ENCODE measurements at regions not wholly inside any gene's neighbourhood (a gene's known extent, or its start where the extent isn't known, plus 50 kb on each side); places are given as distances from the start of the nearest gene placed in this dataset.
"Not testable (repeated sequence)": the region's sequence is repeated elsewhere in the genome, so short reads cannot be mapped to it uniquely, and the experiment has no call there.

DNA sequence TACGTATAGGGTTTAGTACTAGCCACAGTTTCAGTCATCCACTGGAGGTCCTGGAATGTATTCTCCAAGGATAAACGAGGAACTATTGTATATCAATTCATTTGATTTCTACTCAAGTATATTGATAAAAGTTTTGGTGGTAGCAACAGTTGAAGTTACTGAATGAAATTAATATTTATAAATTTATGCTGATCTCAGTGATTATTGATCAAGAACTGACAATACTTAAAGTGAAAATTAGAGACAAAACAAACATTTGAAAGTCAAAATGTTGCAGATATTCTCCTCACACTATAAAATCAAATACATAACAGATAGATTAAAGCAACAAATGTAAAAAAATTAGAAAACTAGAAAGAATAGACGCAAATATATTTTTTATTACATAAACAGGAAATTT, 150.9 kb upstream of the SLC35G4 start:
- Histone ChIP-seq H3K27ac (ENCODE audit: low read depth, low read length, severe bottlenecking) (no peak overlapping the region), H3K4me1 (ENCODE audit: control insufficient read depth, insufficient read depth, low read length, poor library complexity, severe bottlenecking) (no peaks in the 10 kb centered on the region), H3K36me3 (ENCODE audit: control insufficient read depth, insufficient read depth, low read length) (no peaks in the 10 kb centered on the region), H3K4me3 (ENCODE audit: extremely low read depth, insufficient read depth, low read length, poor library complexity, severe bottlenecking) (no peak overlapping the region), H3K9me3 (ENCODE audit: control insufficient read depth, low read length) (no peaks in the 10 kb centered on the region)
- WGBS, 2 experiments (ENCODE audit: insufficient coverage in 2 of 2) = no CpG with 5 or more reads among the region's 3 CpGs

DNA sequence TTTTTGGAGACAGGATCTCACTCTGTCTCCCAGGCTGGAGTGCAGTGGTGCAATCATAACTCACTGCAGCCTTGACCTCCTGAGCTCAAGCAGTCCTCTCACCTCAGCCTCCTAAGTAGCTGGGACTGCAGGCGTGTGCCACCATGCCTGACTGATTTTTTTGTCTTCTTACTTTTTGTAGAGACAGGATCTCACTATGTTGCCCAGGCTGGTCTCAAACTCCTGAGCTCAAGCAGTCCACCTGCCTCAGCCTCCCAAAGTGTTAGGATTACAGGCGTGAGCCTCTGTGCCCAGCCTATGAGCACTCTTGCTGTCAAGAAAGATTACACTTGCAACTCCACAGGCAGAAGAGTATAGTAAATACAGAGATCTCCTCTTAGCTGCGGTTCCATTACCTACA, 151.5 kb upstream of the SLC35G4 start:
- not testable (repeated sequence) for H3K27ac ChIP-seq (ENCODE audit: low read depth, low read length, severe bottlenecking); H3K4me1 ChIP-seq (ENCODE audit: control insufficient read depth, insufficient read depth, low read length, poor library complexity, severe bottlenecking); H3K36me3 ChIP-seq (ENCODE audit: control insufficient read depth, insufficient read depth, low read length); H3K4me3 ChIP-seq (ENCODE audit: extremely low read depth, insufficient read depth, low read length, poor library complexity, severe bottlenecking); H3K9me3 ChIP-seq (ENCODE audit: control insufficient read depth, low read length)
- 85 to 100% methylated on average over 1 to 2 of the region's 3 CpGs for whole genome bisulfite sequencing, 2 experiments (ENCODE audit: insufficient coverage in 2 of 2)

DNA sequence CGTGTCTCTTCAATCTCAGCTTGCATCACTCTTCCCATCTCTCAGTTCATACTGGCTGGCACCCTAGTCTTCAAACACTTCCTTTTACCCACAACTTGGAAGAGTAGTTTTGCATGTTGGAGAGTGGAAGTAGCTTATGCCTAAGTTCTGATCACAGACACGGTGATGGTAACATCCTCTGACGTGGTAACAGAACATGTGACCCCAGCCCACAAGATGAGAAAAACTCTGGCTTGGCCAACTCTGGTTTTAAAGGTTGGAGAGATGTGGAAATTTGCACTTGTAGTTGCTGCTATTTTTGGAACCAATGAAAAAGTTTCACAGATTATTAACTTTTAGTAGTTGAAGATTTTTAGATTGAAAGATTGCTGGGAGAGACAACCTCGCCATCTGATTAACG, 155.4 kb upstream of the SLC35G4 start:
- H3K4me3 ChIP-seq (ENCODE audit: extremely low read depth, insufficient read depth, low read length, poor library complexity, severe bottlenecking) = no peak overlapping the region

DNA sequence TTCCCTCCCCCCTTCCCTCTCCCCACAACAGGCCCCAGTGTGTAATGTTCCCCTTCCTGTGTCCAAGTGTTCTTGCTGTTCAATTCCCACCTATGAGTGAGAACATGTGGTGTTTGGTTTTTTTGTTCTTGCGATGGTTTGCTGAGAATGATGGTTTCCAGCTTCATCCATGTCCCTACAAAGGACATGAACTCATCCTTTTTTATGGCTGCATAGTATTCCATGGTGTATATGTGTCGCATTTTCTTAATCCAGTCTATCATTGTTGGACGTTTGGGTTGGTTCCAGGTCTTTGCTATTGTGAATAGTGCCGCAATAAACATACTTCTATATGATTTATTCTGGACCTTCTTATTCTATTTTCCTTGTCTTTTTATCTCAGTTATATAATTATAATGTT, 165.2 kb upstream of the SLC35G4 start:
- no CpG with 5 or more reads among the region's 4 CpGs for WGBS, 2 experiments (ENCODE audit: insufficient coverage in 2 of 2)
- not testable (repeated sequence) for H3K9me3 ChIP-seq (ENCODE audit: control insufficient read depth, low read length); H3K4me3 ChIP-seq (ENCODE audit: extremely low read depth, insufficient read depth, low read length, poor library complexity, severe bottlenecking); H3K4me1 ChIP-seq (ENCODE audit: control insufficient read depth, insufficient read depth, low read length, poor library complexity, severe bottlenecking); H3K36me3 ChIP-seq (ENCODE audit: control insufficient read depth, insufficient read depth, low read length); H3K27ac ChIP-seq (ENCODE audit: low read depth, low read length, severe bottlenecking)

More for the DNA sequence above, 155.4 kb upstream of the SLC35G4 start:
- 100% methylated on average over 2 to 3 of the region's 5 CpGs for WGBS, 2 experiments (ENCODE audit: insufficient coverage in 2 of 2)
- Histone ChIP-seq H3K9me3 (ENCODE audit: control insufficient read depth, low read length) (no peaks in the 10 kb centered on the region), H3K4me1 (ENCODE audit: control insufficient read depth, insufficient read depth, low read length, poor library complexity, severe bottlenecking) (no peaks in the 10 kb centered on the region), H3K27ac (ENCODE audit: low read depth, low read length, severe bottlenecking) (no peak overlapping the region), H3K36me3 (ENCODE audit: control insufficient read depth, insufficient read depth, low read length) (no peaks in the 10 kb centered on the region)

DNA sequence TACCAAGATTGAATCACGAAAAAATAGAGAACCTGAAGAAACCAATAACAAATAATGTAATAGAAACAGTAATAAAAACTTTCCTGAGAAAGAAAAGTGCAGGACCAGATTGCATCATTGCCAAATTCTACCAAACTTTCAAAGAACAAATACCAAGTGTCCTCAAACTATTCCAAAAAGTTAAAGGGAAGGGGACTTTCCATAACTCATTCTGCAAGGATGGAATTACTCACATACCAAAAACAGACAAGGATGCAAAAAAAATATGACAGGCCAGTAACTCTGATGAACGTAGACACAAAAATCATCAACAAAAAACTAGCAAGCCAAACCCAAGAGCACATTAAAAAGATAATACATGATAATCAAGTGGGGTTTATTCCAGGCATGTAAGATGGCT, 172.3 kb upstream of the SLC35G4 start:
- Histone ChIP-seq H3K36me3 (ENCODE audit: control insufficient read depth, insufficient read depth, low read length) (no peaks in the 10 kb centered on the region), H3K4me3 (ENCODE audit: extremely low read depth, insufficient read depth, low read length, poor library complexity, severe bottlenecking) (no peak overlapping the region), H3K9me3 (ENCODE audit: control insufficient read depth, low read length) (no peaks in the 10 kb centered on the region), H3K27ac (ENCODE audit: low read depth, low read length, severe bottlenecking) (no peak overlapping the region), H3K4me1 (ENCODE audit: control insufficient read depth, insufficient read depth, low read length, poor library complexity, severe bottlenecking) (no peaks in the 10 kb centered on the region)
- WGBS, 2 experiments (ENCODE audit: insufficient coverage in 2 of 2) = no CpG with 5 or more reads among the region's 2 CpGs

DNA sequence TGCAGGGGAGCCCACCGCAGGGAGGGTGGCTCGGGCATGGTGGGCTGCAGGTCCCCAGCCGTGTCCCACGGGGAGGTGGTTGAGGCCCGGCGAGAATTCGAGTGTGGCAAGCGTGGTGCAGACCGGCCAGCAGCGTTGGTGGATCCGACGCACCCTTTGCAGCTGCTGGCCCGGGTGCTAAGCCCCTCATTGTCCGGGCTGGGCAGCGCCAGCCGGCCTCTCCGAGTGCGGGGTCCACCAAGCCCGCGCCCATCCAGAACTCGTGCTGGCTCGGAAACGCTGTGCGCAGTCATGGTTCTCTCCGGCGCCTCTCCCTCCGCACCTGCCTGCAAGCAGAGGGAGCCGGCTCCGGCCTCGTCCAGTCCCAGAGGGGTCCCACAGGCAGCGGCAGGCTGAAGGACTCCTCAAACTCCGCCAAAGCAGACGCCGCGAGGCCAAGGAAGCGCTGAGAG, 177.0 kb upstream of the SLC35G4 start:
- no peak overlapping the region for H3K4me3 ChIP-seq (ENCODE audit: extremely low read depth, insufficient read depth, low read length, poor library complexity, severe bottlenecking)
- H3K27ac ChIP-seq (ENCODE audit: low read depth, low read length, severe bottlenecking) = no peak overlapping the region
- H3K9me3 ChIP-seq (ENCODE audit: control insufficient read depth, low read length) = no peaks in the 10 kb centered on the region
- no peaks in the 10 kb centered on the region for H3K4me1 ChIP-seq (ENCODE audit: control insufficient read depth, insufficient read depth, low read length, poor library complexity, severe bottlenecking)
- 96 to 97% methylated on average over 25 to 36 of the region's 36 CpGs for WGBS, 2 experiments (ENCODE audit: insufficient coverage in 2 of 2)
- no peaks in the 10 kb centered on the region for H3K36me3 ChIP-seq (ENCODE audit: control insufficient read depth, insufficient read depth, low read length)

DNA sequence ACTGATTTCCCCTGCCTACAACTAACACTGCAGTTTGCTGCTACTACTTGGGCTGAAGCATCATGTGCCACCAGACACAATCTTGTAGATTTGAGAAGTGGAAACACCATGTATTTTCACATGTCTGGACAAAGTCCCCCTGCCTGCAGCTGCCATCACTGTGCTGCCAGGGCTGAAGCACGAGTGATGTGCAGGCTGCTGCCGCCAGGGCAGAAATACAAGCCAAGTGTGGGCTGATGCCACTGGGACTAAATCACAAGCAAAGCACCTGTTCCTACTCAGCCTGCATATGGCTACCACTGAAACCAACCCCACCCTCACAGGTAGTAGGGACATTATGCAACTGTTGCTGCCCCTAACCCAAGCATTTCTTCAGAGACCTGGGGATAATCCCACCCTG, 179.5 kb upstream of the SLC35G4 start:
- Histone ChIP-seq H3K36me3 (ENCODE audit: control insufficient read depth, insufficient read depth, low read length) (no peaks in the 10 kb centered on the region), H3K9me3 (ENCODE audit: control insufficient read depth, low read length) (no peaks in the 10 kb centered on the region), H3K4me1 (ENCODE audit: control insufficient read depth, insufficient read depth, low read length, poor library complexity, severe bottlenecking) (no peaks in the 10 kb centered on the region), H3K27ac (ENCODE audit: low read depth, low read length, severe bottlenecking) (no peak overlapping the region), H3K4me3 (ENCODE audit: extremely low read depth, insufficient read depth, low read length, poor library complexity, severe bottlenecking) (no peak overlapping the region)
- WGBS, 2 experiments (ENCODE audit: insufficient coverage in 2 of 2) = 90 to 92% methylated on average over 2 of the region's 2 CpGs

DNA sequence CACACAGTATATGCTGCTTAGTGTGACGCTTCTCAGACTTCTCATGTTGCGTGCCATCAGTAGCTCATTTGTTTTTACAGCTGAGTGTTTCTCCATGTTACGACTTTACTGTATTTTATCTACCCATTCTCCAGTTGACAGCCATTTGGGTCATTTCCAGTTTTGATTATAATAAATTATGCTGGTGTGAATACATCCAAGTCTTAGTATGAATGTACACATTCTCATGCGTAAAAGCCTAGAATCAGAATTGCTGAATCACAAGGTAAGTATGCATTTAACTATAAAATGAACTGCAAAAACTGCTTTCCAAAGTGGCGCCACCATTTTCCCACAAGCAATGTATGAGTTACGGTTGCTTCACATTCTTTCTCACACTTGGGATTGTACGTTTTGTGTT, 184.2 kb upstream of the SLC35G4 start:
- no peak overlapping the region for H3K4me3 ChIP-seq (ENCODE audit: extremely low read depth, insufficient read depth, low read length, poor library complexity, severe bottlenecking)
- H3K36me3 ChIP-seq (ENCODE audit: control insufficient read depth, insufficient read depth, low read length) = no peaks in the 10 kb centered on the region
- 82 to 96% methylated on average over 3 to 4 of the region's 7 CpGs for whole genome bisulfite sequencing, 2 experiments (ENCODE audit: insufficient coverage in 2 of 2)
- H3K4me1 ChIP-seq (ENCODE audit: control insufficient read depth, insufficient read depth, low read length, poor library complexity, severe bottlenecking) = no peaks in the 10 kb centered on the region
- H3K9me3 ChIP-seq (ENCODE audit: control insufficient read depth, low read length) = no peaks in the 10 kb centered on the region
- no peak overlapping the region for H3K27ac ChIP-seq (ENCODE audit: low read depth, low read length, severe bottlenecking)

DNA sequence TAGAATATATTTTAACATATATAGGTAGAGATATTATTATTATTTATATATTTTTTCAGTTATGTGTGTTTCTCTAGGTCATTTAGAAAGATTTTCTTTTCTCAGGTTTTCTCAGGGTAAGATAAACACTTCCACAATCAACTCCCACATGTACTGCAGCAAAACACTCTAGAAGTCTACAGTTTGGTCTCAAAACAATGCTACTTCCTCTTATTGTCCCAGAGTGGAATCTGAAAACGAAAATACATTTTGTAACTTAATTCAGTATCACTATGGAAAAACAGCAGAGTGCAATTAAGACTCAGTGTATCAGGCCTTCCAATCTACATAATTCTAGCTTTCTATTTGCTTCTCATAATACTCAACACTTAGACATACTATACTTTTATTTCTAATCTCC, 190.1 kb upstream of the SLC35G4 start:
- WGBS, 2 experiments (ENCODE audit: insufficient coverage in 2 of 2) = 80 to 100% methylated on average over 1 of the region's 1 CpG
- Histone ChIP-seq H3K36me3 (ENCODE audit: control insufficient read depth, insufficient read depth, low read length) (no peaks in the 10 kb centered on the region), H3K4me3 (ENCODE audit: extremely low read depth, insufficient read depth, low read length, poor library complexity, severe bottlenecking) (no peak overlapping the region), H3K9me3 (ENCODE audit: control insufficient read depth, low read length) (no peaks in the 10 kb centered on the region), H3K4me1 (ENCODE audit: control insufficient read depth, insufficient read depth, low read length, poor library complexity, severe bottlenecking) (no peaks in the 10 kb centered on the region), H3K27ac (ENCODE audit: low read depth, low read length, severe bottlenecking) (no peak overlapping the region)

DNA sequence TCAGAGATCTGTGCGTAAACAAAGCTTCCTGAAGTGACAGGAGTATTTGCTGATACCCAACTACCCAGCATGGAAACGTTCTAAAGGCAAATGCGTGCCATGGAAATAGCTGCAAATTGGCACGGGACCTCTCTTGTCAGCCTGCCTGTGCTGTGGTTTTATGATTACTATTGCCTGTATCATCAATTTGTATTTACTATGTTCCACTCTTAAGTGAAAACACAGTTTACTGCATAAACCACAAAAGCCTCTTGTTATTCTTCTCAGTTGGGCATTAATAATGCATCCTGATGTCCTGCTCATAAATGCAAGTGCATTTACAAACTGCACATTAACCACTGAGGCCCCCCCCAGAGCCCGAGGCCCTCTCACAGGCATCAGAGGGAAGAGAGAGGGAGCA, 196.6 kb upstream of the SLC35G4 start:
- H3K4me3 ChIP-seq (ENCODE audit: extremely low read depth, insufficient read depth, low read length, poor library complexity, severe bottlenecking) = no peak overlapping the region
- no peaks in the 10 kb centered on the region for H3K9me3 ChIP-seq (ENCODE audit: control insufficient read depth, low read length)
- 86 to 90% methylated on average over 2 to 5 of the region's 5 CpGs for WGBS, 2 experiments (ENCODE audit: insufficient coverage in 2 of 2)
- no peak overlapping the region for H3K27ac ChIP-seq (ENCODE audit: low read depth, low read length, severe bottlenecking)
- no peaks in the 10 kb centered on the region for H3K36me3 ChIP-seq (ENCODE audit: control insufficient read depth, insufficient read depth, low read length)
- no peaks in the 10 kb centered on the region for H3K4me1 ChIP-seq (ENCODE audit: control insufficient read depth, insufficient read depth, low read length, poor library complexity, severe bottlenecking)

DNA sequence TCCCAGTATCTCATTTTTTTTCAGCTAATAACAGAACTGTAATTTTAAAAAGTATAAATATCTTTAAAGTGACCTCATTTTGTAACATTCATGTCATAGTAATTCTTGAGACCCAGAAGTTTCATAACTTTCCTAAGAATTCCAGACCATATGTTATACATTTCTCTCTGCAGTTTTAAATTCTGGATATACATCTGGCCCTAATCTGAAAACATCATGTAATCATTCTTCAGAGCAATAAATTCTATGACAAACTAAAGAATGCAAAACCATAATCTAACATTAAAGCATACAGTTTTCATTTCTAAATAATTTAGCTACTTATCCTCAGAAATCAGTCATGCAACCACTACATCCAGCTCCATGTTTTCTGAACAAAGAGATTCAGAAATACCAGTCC, 198.3 kb upstream of the SLC35G4 start:
- H3K4me1 ChIP-seq (ENCODE audit: control insufficient read depth, insufficient read depth, low read length, poor library complexity, severe bottlenecking) = no peaks in the 10 kb centered on the region
- H3K36me3 ChIP-seq (ENCODE audit: control insufficient read depth, insufficient read depth, low read length) = no peaks in the 10 kb centered on the region
- H3K4me3 ChIP-seq (ENCODE audit: extremely low read depth, insufficient read depth, low read length, poor library complexity, severe bottlenecking) = no peak overlapping the region
- no peak overlapping the region for H3K27ac ChIP-seq (ENCODE audit: low read depth, low read length, severe bottlenecking)
- no peaks in the 10 kb centered on the region for H3K9me3 ChIP-seq (ENCODE audit: control insufficient read depth, low read length)

Measured in mesodermal cell (in vitro differentiated cells).